Neural cell (in vitro differentiated cells): ENCODE measurements at regions not wholly inside any gene's neighbourhood (a gene's known extent, or its start where the extent isn't known, plus 50 kb on each side); places are given as distances from the start of the nearest gene placed in this dataset.

Source experiments
- H2AFZ ChIP-seq: fragments of 200-600, 300-800 bp; sonication (generic), shearing (Covaris generic); 2 replicates; pipeline ENCODE4 v1.6.0; 2014; ENCODE audit warnings: low read depth, mild to moderate bottlenecking, antibody characterized with exemption, low read length, moderate library complexity
- H3F3A ChIP-seq: fragments of 200-600 bp; shearing (Covaris generic); 2 replicates; pipeline ENCODE4 v1.6.1; 2016; ENCODE audit warnings: mild to moderate bottlenecking, moderate library complexity, mixed read lengths, antibody characterized with exemption, low read length; ENCODE audit not compliant: insufficient read depth, poor library complexity, severe bottlenecking
- H3K27ac ChIP-seq: fragments of 200-600, 300-800 bp; sonication (generic), shearing (Covaris generic); 2 replicates; pipeline ENCODE4 v1.5.1; 2014; ENCODE audit warnings: mild to moderate bottlenecking, low read length, moderate library complexity
- H3K27me3 ChIP-seq: fragments of 300-800, 200-600 bp; sonication (generic), shearing (Covaris generic); 2 replicates; pipeline ENCODE4 v1.6.0; 2014; ENCODE audit warnings: mild to moderate bottlenecking, low read depth, low read length, moderate library complexity; ENCODE audit not compliant: insufficient read depth
- H3K36me3 ChIP-seq: fragments of 300-800, 200-600 bp; sonication (generic), shearing (Covaris generic); 2 replicates; pipeline ENCODE4 v1.5.1; 2014; ENCODE audit warnings: mild to moderate bottlenecking, antibody characterized with exemption, low read length, moderate library complexity; ENCODE audit not compliant: insufficient read depth
- H3K4me2 ChIP-seq: fragments of 300-800, 200-600 bp; sonication (generic), shearing (Covaris generic); 2 replicates; pipeline ENCODE4 v1.6.0; 2014; ENCODE audit warnings: mild to moderate bottlenecking, low read length
- H3K4me3 ChIP-seq: fragments of 300-800, 200-600 bp; sonication (generic), shearing (Covaris generic); 2 replicates; pipeline ENCODE4 v1.5.1; 2014; ENCODE audit warnings: mild to moderate bottlenecking, low read length, moderate library complexity
- H3K79me2 ChIP-seq: fragments of 200-600 bp; shearing (Covaris generic); replicated peaks from 2 replicates; pipeline ENCODE4 v1.6.0; 2014; ENCODE audit warnings: mild to moderate bottlenecking, low read length, moderate library complexity; ENCODE audit not compliant: insufficient read depth
- H3K9ac ChIP-seq: fragments of 300-800, 200-600 bp; sonication (generic), shearing (Covaris generic); 2 replicates; pipeline ENCODE4 v1.6.1; 2016; ENCODE audit warnings: mild to moderate bottlenecking, low read length, mixed read lengths
- H3K9me2 ChIP-seq: fragments of 200-600 bp; shearing (Covaris generic); 2 replicates; pipeline ENCODE4 v1.6.1; 2016; ENCODE audit warnings: mild to moderate bottlenecking, low read length, mixed read lengths; ENCODE audit not compliant: insufficient read depth
- H3K9me3 ChIP-seq: fragments of 200-600, 300-800 bp; sonication (generic), shearing (Covaris generic); 2 replicates; pipeline ENCODE4 v1.6.1; 2016; ENCODE audit warnings: mild to moderate bottlenecking, mixed run types, low read length, moderate library complexity, mixed read lengths
- H4K20me1 ChIP-seq: fragments of 200-600 bp; shearing (Covaris generic); 2 replicates; pipeline ENCODE4 v1.6.1; 2016; ENCODE audit warnings: mild to moderate bottlenecking, mixed run types; ENCODE audit not compliant: insufficient read depth
- EZH2 ChIP-seq: fragments of 200-600, 300-800 bp; shearing (Covaris generic), sonication (generic); IDR thresholded peaks from 2 replicates; pipeline ENCODE4 v1.6.1; 2014; ENCODE audit warnings: antibody characterized with exemption, low read length, borderline replicate concordance, mild to moderate bottlenecking; ENCODE audit not compliant: insufficient read depth, poor library complexity, severe bottlenecking
- MXI1 ChIP-seq: fragments of 450-650 bp; conservative IDR thresholded peaks from 2 replicates; pipeline ENCODE4 v1.6.1; 2014; ENCODE audit warnings: antibody characterized with exemption, mild to moderate bottlenecking; ENCODE audit not compliant: poor library complexity, severe bottlenecking
- RAD21 ChIP-seq: fragments of 450-650 bp; conservative IDR thresholded peaks from 2 replicates; pipeline ENCODE4 v1.6.1; 2014; ENCODE audit warnings: antibody characterized with exemption, mild to moderate bottlenecking, moderate library complexity
- REST ChIP-seq: IDR thresholded peaks from 2 replicates; pipeline ENCODE4 v1.6.1; 2012; ENCODE audit warnings: borderline replicate concordance
- TAF1 ChIP-seq: IDR thresholded peaks from 2 replicates; pipeline ENCODE4 v1.6.1; 2012; ENCODE audit warnings: low read depth
- TF ChIP-seq, protein P1 (sequence below): fragments of 450-650 bp; IDR thresholded peaks from 2 replicates; pipeline ENCODE4 v1.5.1; 2014; ENCODE audit warnings: antibody characterized with exemption, mild to moderate bottlenecking, moderate library complexity; ENCODE audit not compliant: poor library complexity, severe bottlenecking

GRCh38 chr13:110978390-110978789 lies 63.5 kb upstream of the ANKRD10 start:
- H3F3A ChIP-seq: no peaks in the 10 kb centered on the region
- H3K9me2 ChIP-seq: no peaks in the 10 kb centered on the region
- TF ChIP-seq, protein P1, sequence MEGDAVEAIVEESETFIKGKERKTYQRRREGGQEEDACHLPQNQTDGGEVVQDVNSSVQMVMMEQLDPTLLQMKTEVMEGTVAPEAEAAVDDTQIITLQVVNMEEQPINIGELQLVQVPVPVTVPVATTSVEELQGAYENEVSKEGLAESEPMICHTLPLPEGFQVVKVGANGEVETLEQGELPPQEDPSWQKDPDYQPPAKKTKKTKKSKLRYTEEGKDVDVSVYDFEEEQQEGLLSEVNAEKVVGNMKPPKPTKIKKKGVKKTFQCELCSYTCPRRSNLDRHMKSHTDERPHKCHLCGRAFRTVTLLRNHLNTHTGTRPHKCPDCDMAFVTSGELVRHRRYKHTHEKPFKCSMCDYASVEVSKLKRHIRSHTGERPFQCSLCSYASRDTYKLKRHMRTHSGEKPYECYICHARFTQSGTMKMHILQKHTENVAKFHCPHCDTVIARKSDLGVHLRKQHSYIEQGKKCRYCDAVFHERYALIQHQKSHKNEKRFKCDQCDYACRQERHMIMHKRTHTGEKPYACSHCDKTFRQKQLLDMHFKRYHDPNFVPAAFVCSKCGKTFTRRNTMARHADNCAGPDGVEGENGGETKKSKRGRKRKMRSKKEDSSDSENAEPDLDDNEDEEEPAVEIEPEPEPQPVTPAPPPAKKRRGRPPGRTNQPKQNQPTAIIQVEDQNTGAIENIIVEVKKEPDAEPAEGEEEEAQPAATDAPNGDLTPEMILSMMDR: no peak
- no peak for TF ChIP-seq REST
- no peak for TF ChIP-seq MXI1
- no peak for TF ChIP-seq RAD21
- no peak overlapping the region for H3K9ac ChIP-seq
- no peak overlapping the region for H3K27ac ChIP-seq
- no peaks in the 10 kb centered on the region for H3K36me3 ChIP-seq
- no peak overlapping the region for H2AFZ ChIP-seq
- H3K27me3 ChIP-seq: no peaks in the 10 kb centered on the region
- no peak overlapping the region for H3K4me3 ChIP-seq
- no peaks in the 10 kb centered on the region for H3K9me3 ChIP-seq
- H4K20me1 ChIP-seq: no peaks in the 10 kb centered on the region
- H3K79me2 ChIP-seq: no peaks in the 10 kb centered on the region
- no peak overlapping the region for H3K4me2 ChIP-seq

DNA sequence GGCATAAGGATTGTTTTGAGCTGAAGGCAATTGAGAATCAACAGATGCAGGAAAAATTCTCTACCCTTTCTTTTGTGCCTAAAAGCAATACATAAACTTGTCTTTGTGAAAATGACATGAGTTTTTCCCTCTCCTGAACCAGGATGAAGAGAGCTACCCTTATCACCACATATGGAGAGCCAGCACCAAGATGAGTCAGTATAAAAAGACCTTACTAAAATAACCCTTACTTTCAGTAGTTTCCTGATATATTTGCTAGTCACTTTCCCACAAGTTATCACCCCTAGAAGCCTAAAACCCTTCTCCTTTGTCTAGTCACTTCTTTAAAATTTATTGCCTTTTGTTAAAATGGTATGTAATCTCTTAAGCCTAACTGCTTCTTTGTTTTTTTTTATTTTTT lies 61.9 kb upstream of the ANKRD10 start:
- no peaks in the 10 kb centered on the region for H3F3A ChIP-seq
- TF ChIP-seq TAF1 (no peak), REST (no peak), RAD21 (no peak), EZH2 (no peak), MXI1 (no peak)
- TF ChIP-seq, protein P1: no peak
- H3K9me2 ChIP-seq: no peaks in the 10 kb centered on the region

More for the DNA sequence above, 61.9 kb upstream of the ANKRD10 start:
- H3K27me3 ChIP-seq: no peaks in the 10 kb centered on the region
- no peak overlapping the region for H3K4me2 ChIP-seq
- no peak overlapping the region for H3K9ac ChIP-seq
- no peaks in the 10 kb centered on the region for H3K79me2 ChIP-seq
- no peak overlapping the region for H3K27ac ChIP-seq
- H4K20me1 ChIP-seq: no peaks in the 10 kb centered on the region
- H3K9me3 ChIP-seq: no peaks in the 10 kb centered on the region
- H2AFZ ChIP-seq: no peak overlapping the region
- H3K4me3 ChIP-seq: no peak overlapping the region
- H3K36me3 ChIP-seq: no peaks in the 10 kb centered on the region
